BE2C (cell line): ENCODE measurements at regions not wholly inside any gene's neighbourhood (a gene's known extent, or its start where the extent isn't known, plus 50 kb on each side); places are given as distances from the start of the nearest gene placed in this dataset.

Experiments used
- DNase-seq: peaks from one replicate; pipeline ENCODE4 v3.0.0-alpha.2; 2020
- H3K27me3 ChIP-seq: fragments of 250-450 bp; sonication (Bioruptor Pico); 2 replicates; pipeline ENCODE4 v1.5.1; 2020; ENCODE audit warnings: mild to moderate bottlenecking
- H3K36me3 ChIP-seq: fragments of 250-450 bp; sonication (Bioruptor Pico); 2 replicates; pipeline ENCODE4 v1.5.1; 2020; ENCODE audit warnings: mild to moderate bottlenecking
- H3K4me1 ChIP-seq: fragments of 250-450 bp; sonication (Bioruptor Pico); 2 replicates; pipeline ENCODE4 v1.5.1; 2020
- H3K4me3 ChIP-seq: 2 replicates; pipeline ENCODE4 v1.5.1; 2011; ENCODE audit warnings: low read depth, low read length
- H3K9me3 ChIP-seq: fragments of 250-450 bp; sonication (Bioruptor Pico); 2 replicates; pipeline ENCODE4 v1.5.1; 2020
- TF ChIP-seq, protein P1 (sequence below): IDR thresholded peaks from 2 replicates; pipeline ENCODE4 v1.5.1; 2012; ENCODE audit warnings: mild to moderate bottlenecking, low read depth, low read length

- Histone ChIP-seq H3K9me3 (no peaks in the 10 kb centered on the region), H3K36me3 (no peaks in the 10 kb centered on the region), H3K4me3 (no peak overlapping the region), H3K27me3 (no peaks in the 10 kb centered on the region), H3K4me1 (no peaks in the 10 kb centered on the region)
- TF ChIP-seq, protein P1, sequence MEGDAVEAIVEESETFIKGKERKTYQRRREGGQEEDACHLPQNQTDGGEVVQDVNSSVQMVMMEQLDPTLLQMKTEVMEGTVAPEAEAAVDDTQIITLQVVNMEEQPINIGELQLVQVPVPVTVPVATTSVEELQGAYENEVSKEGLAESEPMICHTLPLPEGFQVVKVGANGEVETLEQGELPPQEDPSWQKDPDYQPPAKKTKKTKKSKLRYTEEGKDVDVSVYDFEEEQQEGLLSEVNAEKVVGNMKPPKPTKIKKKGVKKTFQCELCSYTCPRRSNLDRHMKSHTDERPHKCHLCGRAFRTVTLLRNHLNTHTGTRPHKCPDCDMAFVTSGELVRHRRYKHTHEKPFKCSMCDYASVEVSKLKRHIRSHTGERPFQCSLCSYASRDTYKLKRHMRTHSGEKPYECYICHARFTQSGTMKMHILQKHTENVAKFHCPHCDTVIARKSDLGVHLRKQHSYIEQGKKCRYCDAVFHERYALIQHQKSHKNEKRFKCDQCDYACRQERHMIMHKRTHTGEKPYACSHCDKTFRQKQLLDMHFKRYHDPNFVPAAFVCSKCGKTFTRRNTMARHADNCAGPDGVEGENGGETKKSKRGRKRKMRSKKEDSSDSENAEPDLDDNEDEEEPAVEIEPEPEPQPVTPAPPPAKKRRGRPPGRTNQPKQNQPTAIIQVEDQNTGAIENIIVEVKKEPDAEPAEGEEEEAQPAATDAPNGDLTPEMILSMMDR, result no peak
- DNase-seq, result no peak
Observed at GRCh38 chr10:121007264-121007663, 156.1 kb downstream of the WDR11 start.

DNA sequence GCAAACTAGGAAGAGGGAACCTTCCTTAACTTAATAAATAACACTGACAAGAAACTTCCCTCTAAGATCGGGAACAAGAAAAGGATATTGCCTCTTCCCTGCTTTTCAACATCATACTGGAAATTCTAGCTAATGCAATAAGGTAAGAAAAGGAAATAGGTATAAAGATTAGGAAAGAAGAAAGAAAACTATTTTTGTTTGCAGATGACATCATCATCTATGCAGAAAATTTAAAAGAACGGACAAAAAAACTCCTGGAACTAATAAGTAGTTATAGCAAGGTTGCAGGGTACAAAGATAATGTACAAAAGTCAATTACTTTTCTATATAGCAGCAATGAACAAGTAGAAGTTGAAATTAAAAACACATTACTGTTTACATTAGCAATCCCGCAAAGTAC is 164.8 kb downstream of the WDR11 start:
- H3K4me1 ChIP-seq, result no peaks in the 10 kb centered on the region
- no peaks in the 10 kb centered on the region for H3K27me3 ChIP-seq
- TF ChIP-seq, protein P1, result no peak
- no peak overlapping the region for H3K4me3 ChIP-seq
- no peaks in the 10 kb centered on the region for H3K9me3 ChIP-seq
- no peak for DNase-seq
- no peaks in the 10 kb centered on the region for H3K36me3 ChIP-seq

GRCh38 chr10:121024905-121025584 is 173.9 kb downstream of the WDR11 start:
- no peaks in the 10 kb centered on the region for H3K36me3 ChIP-seq
- no peak for DNase-seq
- H3K4me1 ChIP-seq, result no peaks in the 10 kb centered on the region
- H3K4me3 ChIP-seq, result no peak overlapping the region
- H3K27me3 ChIP-seq, result no peaks in the 10 kb centered on the region
- no peaks in the 10 kb centered on the region for H3K9me3 ChIP-seq
- TF ChIP-seq, protein P1, result no peak

GRCh38 chr10:121025731-121026130 is 174.6 kb downstream of the WDR11 start:
- Histone ChIP-seq H3K27me3 (no peaks in the 10 kb centered on the region), H3K36me3 (no peaks in the 10 kb centered on the region), H3K4me1 (no peaks in the 10 kb centered on the region), H3K9me3 (no peaks in the 10 kb centered on the region), H3K4me3 (no peak overlapping the region)
- TF ChIP-seq, protein P1, result no peak
- no peak for DNase-seq

- H3K4me1 ChIP-seq, result no peaks in the 10 kb centered on the region
- no peak overlapping the region for H3K4me3 ChIP-seq
- H3K27me3 ChIP-seq, result no peaks in the 10 kb centered on the region
- no peaks in the 10 kb centered on the region for H3K36me3 ChIP-seq
- DNase-seq, result peak; percentile 10
- H3K9me3 ChIP-seq, result no peaks in the 10 kb centered on the region
- TF ChIP-seq, protein P1, result no peak
Observed at GRCh38 chr10:121027371-121027770, 176.2 kb downstream of the WDR11 start.

DNA sequence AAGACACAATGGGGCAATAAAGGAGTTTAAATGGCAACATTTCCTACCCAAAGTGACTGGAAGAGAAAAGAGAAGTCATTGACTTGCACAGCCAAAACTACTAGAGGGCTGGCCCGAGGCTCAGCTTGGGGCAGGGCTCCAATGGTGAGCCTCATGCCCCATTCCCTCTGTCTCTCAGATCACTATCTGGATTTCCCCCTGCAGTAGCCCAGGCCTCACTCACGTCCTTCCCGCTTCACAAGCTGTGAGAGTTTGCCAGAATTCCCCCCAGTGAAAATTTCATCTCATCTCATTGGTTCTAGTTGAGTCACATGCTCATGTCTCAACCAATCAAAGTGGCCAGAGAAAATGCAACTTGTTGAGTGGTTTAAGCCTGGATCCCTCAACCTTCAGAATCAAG is 181.3 kb downstream of the WDR11 start:
- Histone ChIP-seq H3K36me3 (no peaks in the 10 kb centered on the region), H3K4me3 (no peak overlapping the region), H3K9me3 (no peaks in the 10 kb centered on the region), H3K4me1 (no peaks in the 10 kb centered on the region), H3K27me3 (no peaks in the 10 kb centered on the region)
- no peak for DNase-seq
- TF ChIP-seq, protein P1, result no peak
